ENCODE measurements at regions not wholly inside any gene's neighbourhood (a gene's known extent, or its start where the extent isn't known, plus 50 kb on each side); places are given as distances from the start of the nearest gene placed in this dataset.

DNA sequence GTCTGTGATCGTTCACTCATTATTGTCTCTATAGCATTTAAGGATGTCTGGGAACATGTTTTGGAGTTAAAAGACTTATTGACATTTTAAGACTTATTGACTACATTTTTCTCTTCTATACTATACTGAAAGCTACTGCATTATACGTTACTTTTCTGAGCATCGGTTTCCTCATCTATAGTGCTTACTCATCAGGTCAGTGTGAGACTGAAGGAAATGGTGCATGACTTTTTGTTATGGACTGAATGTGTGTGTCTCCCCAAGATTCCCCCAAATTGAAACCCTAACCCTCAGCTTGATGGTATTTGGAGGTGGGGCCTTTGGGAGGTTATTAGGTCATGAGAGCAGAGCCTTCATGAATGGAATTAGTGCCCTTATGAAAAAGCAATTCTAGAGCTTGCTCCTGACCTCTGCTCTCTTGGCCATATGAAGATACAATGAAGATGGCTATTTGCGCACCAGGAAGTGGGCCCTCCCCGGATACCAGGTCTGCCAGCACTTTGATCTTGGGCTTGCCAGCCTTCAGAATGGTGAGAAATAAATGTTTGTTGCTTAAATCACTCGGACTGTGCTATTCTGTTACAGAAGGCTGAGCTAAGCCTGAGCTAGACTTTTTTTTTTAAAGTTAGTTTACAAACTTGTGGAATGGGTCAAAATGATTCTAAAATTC, 243.7 kb upstream of the RREB1 start:
- H3K27ac Mint-ChIP-seq: no peak overlapping the region
- no peak overlapping the region for H3K4me2 ChIP-seq
- ATAC-seq: no peak

More for the DNA sequence above, 243.7 kb upstream of the RREB1 start:
- H3K79me2 ChIP-seq (replicated peaks; ENCODE audit: insufficient read depth): no peaks in the 10 kb centered on the region
- Mint-ChIP-seq H3K9me3 (no peaks in the 10 kb centered on the region), H3K27me3 (ENCODE audit: insufficient read depth, low read depth, poor library complexity) (peaks cover 3% of the 10 kb centered on the region), H3K4me3 (no peak overlapping the region), H3K36me3 (ENCODE audit: low read depth) (no peaks in the 10 kb centered on the region), H3K4me1 (peaks cover 3% of the 10 kb centered on the region)
- no peaks in the 10 kb centered on the region for H3F3A ChIP-seq (replicated peaks; ENCODE audit: low read depth)
- no peak overlapping the region for H3K27ac ChIP-seq (ENCODE audit: low read depth)
- no peaks in the 10 kb centered on the region for H3K36me3 ChIP-seq (ENCODE audit: insufficient read depth)
- no peaks in the 10 kb centered on the region for H3K27me3 ChIP-seq (ENCODE audit: insufficient read depth)
- H3K9me2 ChIP-seq (ENCODE audit: insufficient read depth): no peaks in the 10 kb centered on the region
- no peaks in the 10 kb centered on the region for H4K20me1 ChIP-seq (replicated peaks; ENCODE audit: insufficient read depth)
- TF ChIP-seq EZH2 (IDR thresholded peaks at IDR 0.05; ENCODE audit: low read depth, unreplicated experiment) (no peak), POLR2AphosphoS5 (IDR thresholded peaks at IDR 0.05; ENCODE audit: low read depth) (no peak), CREB1 (CRISPR knock-in tag; IDR thresholded peaks at IDR 0.05; ENCODE audit: low read depth) (no peak), EZH2phosphoT487 (IDR thresholded peaks at IDR 0.05; ENCODE audit: unreplicated experiment) (no peak), ZNF114 (CRISPR knock-in tag; IDR thresholded peaks at IDR 0.05) (no peak), NANOG (IDR thresholded peaks at IDR 0.05; ENCODE audit: borderline replicate concordance) (no peak), JUNB (IDR thresholded peaks at IDR 0.05; ENCODE audit: unreplicated experiment) (no peak), STAT1 (IDR thresholded peaks at IDR 0.05; ENCODE audit: unreplicated experiment) (no peak), ZNF331 (CRISPR knock-in tag; IDR thresholded peaks at IDR 0.05; ENCODE audit: low read depth) (no peak)
- TF ChIP-seq, protein P1, sequence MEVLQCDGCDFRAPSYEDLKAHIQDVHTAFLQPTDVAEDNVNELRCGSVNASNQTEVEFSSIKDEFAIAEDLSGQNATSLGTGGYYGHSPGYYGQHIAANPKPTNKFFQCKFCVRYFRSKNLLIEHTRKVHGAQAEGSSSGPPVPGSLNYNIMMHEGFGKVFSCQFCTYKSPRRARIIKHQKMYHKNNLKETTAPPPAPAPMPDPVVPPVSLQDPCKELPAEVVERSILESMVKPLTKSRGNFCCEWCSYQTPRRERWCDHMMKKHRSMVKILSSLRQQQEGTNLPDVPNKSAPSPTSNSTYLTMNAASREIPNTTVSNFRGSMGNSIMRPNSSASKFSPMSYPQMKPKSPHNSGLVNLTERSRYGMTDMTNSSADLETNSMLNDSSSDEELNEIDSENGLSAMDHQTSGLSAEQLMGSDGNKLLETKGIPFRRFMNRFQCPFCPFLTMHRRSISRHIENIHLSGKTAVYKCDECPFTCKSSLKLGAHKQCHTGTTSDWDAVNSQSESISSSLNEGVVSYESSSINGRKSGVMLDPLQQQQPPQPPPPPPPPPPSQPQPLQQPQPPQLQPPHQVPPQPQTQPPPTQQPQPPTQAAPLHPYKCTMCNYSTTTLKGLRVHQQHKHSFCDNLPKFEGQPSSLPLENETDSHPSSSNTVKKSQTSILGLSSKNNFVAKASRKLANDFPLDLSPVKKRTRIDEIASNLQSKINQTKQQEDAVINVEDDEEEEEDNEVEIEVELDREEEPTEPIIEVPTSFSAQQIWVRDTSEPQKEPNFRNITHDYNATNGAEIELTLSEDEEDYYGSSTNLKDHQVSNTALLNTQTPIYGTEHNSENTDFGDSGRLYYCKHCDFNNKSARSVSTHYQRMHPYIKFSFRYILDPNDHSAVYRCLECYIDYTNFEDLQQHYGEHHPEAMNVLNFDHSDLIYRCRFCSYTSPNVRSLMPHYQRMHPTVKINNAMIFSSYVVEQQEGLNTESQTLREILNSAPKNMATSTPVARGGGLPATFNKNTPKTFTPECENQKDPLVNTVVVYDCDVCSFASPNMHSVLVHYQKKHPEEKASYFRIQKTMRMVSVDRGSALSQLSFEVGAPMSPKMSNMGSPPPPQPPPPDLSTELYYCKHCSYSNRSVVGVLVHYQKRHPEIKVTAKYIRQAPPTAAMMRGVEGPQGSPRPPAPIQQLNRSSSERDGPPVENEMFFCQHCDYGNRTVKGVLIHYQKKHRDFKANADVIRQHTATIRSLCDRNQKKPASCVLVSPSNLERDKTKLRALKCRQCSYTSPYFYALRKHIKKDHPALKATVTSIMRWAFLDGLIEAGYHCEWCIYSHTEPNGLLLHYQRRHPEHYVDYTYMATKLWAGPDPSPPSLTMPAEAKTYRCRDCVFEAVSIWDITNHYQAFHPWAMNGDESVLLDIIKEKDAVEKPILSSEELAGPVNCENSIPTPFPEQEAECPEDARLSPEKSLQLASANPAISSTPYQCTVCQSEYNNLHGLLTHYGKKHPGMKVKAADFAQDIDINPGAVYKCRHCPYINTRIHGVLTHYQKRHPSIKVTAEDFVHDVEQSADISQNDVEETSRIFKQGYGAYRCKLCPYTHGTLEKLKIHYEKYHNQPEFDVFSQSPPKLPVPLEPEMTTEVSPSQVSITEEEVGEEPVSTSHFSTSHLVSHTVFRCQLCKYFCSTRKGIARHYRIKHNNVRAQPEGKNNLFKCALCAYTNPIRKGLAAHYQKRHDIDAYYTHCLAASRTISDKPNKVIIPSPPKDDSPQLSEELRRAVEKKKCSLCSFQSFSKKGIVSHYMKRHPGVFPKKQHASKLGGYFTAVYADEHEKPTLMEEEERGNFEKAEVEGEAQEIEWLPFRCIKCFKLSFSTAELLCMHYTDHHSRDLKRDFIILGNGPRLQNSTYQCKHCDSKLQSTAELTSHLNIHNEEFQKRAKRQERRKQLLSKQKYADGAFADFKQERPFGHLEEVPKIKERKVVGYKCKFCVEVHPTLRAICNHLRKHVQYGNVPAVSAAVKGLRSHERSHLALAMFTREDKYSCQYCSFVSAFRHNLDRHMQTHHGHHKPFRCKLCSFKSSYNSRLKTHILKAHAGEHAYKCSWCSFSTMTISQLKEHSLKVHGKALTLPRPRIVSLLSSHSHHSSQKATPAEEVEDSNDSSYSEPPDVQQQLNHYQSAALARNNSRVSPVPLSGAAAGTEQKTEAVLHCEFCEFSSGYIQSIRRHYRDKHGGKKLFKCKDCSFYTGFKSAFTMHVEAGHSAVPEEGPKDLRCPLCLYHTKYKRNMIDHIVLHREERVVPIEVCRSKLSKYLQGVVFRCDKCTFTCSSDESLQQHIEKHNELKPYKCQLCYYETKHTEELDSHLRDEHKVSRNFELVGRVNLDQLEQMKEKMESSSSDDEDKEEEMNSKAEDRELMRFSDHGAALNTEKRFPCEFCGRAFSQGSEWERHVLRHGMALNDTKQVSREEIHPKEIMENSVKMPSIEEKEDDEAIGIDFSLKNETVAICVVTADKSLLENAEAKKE (CRISPR knock-in tag; IDR thresholded peaks at IDR 0.05): no peak
- TF ChIP-seq, protein P2, sequence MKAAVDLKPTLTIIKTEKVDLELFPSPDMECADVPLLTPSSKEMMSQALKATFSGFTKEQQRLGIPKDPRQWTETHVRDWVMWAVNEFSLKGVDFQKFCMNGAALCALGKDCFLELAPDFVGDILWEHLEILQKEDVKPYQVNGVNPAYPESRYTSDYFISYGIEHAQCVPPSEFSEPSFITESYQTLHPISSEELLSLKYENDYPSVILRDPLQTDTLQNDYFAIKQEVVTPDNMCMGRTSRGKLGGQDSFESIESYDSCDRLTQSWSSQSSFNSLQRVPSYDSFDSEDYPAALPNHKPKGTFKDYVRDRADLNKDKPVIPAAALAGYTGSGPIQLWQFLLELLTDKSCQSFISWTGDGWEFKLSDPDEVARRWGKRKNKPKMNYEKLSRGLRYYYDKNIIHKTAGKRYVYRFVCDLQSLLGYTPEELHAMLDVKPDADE (IDR thresholded peaks at IDR 0.05): no peak
- TF ChIP-seq, protein P3, sequence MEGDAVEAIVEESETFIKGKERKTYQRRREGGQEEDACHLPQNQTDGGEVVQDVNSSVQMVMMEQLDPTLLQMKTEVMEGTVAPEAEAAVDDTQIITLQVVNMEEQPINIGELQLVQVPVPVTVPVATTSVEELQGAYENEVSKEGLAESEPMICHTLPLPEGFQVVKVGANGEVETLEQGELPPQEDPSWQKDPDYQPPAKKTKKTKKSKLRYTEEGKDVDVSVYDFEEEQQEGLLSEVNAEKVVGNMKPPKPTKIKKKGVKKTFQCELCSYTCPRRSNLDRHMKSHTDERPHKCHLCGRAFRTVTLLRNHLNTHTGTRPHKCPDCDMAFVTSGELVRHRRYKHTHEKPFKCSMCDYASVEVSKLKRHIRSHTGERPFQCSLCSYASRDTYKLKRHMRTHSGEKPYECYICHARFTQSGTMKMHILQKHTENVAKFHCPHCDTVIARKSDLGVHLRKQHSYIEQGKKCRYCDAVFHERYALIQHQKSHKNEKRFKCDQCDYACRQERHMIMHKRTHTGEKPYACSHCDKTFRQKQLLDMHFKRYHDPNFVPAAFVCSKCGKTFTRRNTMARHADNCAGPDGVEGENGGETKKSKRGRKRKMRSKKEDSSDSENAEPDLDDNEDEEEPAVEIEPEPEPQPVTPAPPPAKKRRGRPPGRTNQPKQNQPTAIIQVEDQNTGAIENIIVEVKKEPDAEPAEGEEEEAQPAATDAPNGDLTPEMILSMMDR (conservative IDR thresholded peaks at IDR 0.05; ENCODE audit: low read depth in 2 of 2): no peak
- TF ChIP-seq, protein P4, sequence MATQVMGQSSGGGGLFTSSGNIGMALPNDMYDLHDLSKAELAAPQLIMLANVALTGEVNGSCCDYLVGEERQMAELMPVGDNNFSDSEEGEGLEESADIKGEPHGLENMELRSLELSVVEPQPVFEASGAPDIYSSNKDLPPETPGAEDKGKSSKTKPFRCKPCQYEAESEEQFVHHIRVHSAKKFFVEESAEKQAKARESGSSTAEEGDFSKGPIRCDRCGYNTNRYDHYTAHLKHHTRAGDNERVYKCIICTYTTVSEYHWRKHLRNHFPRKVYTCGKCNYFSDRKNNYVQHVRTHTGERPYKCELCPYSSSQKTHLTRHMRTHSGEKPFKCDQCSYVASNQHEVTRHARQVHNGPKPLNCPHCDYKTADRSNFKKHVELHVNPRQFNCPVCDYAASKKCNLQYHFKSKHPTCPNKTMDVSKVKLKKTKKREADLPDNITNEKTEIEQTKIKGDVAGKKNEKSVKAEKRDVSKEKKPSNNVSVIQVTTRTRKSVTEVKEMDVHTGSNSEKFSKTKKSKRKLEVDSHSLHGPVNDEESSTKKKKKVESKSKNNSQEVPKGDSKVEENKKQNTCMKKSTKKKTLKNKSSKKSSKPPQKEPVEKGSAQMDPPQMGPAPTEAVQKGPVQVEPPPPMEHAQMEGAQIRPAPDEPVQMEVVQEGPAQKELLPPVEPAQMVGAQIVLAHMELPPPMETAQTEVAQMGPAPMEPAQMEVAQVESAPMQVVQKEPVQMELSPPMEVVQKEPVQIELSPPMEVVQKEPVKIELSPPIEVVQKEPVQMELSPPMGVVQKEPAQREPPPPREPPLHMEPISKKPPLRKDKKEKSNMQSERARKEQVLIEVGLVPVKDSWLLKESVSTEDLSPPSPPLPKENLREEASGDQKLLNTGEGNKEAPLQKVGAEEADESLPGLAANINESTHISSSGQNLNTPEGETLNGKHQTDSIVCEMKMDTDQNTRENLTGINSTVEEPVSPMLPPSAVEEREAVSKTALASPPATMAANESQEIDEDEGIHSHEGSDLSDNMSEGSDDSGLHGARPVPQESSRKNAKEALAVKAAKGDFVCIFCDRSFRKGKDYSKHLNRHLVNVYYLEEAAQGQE (IDR thresholded peaks at IDR 0.05; ENCODE audit: unreplicated experiment): no peak
- no peak overlapping the region for H3K4me3 ChIP-seq
- no peaks in the 10 kb centered on the region for H3K4me1 ChIP-seq (ENCODE audit: insufficient read depth)
- H2AFZ ChIP-seq: no peak overlapping the region
- no peak for DNase-seq (ENCODE audit: low spot score)
